ENCODE measurements at regions not wholly inside any gene's neighbourhood (a gene's known extent, or its start where the extent isn't known, plus 50 kb on each side); places are given as distances from the start of the nearest gene placed in this dataset.

- DNase-seq (ENCODE audit: low spot score) = no peak
- no peak for TF ChIP-seq CTCF (IDR thresholded peaks at IDR 0.05; ENCODE audit: extremely low read depth, missing control alignments)
Measured at GRCh38 chr1:201596101-201596868, 57.4 kb downstream of the NAV1 start.

- TF ChIP-seq CTCF (IDR thresholded peaks at IDR 0.05; ENCODE audit: extremely low read depth, missing control alignments) = no peak
- no peak for DNase-seq (ENCODE audit: low spot score)
Measured at GRCh38 chr1:201597551-201598230, 58.8 kb downstream of the NAV1 start.

GRCh38 chr1:201598396-201598795, 59.5 kb downstream of the NAV1 start:
- no peak for DNase-seq (ENCODE audit: low spot score)
- no peak for TF ChIP-seq CTCF (IDR thresholded peaks at IDR 0.05; ENCODE audit: extremely low read depth, missing control alignments)

GRCh38 chr1:201598973-201599372, 60.0 kb downstream of the NAV1 start:
- DNase-seq (ENCODE audit: low spot score) = no peak
- no peak for TF ChIP-seq CTCF (IDR thresholded peaks at IDR 0.05; ENCODE audit: extremely low read depth, missing control alignments)

GRCh38 chr1:201599548-201599947, 60.6 kb downstream of the NAV1 start:
- no peak for TF ChIP-seq CTCF (IDR thresholded peaks at IDR 0.05; ENCODE audit: extremely low read depth, missing control alignments)
- no peak for DNase-seq (ENCODE audit: low spot score)

GRCh38 chr1:201602413-201603265, 63.7 kb downstream of the NAV1 start:
- TF ChIP-seq CTCF (IDR thresholded peaks at IDR 0.05; ENCODE audit: extremely low read depth, missing control alignments) = no peak
- DNase-seq (ENCODE audit: low spot score) = no peak

Data from GM20000 (cell line).